ENCODE measurements at regions not wholly inside any gene's neighbourhood (a gene's known extent, or its start where the extent isn't known, plus 50 kb on each side); places are given as distances from the start of the nearest gene placed in this dataset.
"Not testable (repeated sequence)": the region's sequence is repeated elsewhere in the genome, so short reads cannot be mapped to it uniquely, and the experiment has no call there.

DNA sequence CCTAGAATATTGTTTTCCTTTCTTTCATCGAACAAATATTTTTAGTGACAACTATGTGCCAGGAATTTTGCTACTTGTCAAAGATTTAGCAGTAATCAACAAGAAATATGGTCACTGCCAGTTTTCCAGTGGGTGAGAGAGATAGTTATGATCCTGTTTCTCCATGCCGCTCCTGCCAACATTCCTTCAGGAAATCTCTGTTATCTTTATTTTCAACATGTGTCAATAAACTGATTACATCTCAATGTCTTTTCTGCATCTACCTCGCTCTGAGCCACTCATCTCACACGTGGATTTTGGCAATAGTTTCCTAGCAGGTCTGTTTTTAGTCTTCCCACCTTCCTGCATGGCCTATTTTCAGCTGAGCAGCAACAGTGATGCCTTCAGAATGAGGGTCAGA, 650.0 kb upstream of the STXBP6 start:
- no peak for DNase-seq (ENCODE audit: low read depth, low spot score)

GRCh38 chr14:25698111-25698510, 648.2 kb upstream of the STXBP6 start:
- no peak for DNase-seq (ENCODE audit: low read depth, low spot score)

DNA sequence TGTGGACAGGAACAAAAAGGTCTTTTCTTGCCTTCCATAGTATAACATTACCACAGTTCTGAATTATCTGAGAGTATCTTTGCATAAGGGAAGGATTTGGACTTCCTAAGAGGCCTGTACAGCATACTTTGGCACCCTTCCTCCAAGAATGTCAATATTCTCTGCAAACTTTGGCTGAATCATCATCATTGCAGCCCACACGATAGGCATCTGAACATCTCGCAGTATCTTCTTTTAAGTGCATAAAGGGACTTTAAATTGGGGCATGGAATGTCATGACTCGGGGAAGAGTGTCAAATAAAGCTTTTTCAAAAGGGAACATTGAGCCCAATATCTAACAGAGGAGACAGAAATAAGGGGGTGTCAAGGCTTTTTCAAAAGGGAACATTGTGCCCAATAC, 646.2 kb upstream of the STXBP6 start:
- DNase-seq (ENCODE audit: low read depth, low spot score): no peak

GRCh38 chr14:25685004-25685403, 635.1 kb upstream of the STXBP6 start:
- DNase-seq (ENCODE audit: low read depth, low spot score): no peak

GRCh38 chr14:25680934-25681333, 631.0 kb upstream of the STXBP6 start:
- no peak for DNase-seq (ENCODE audit: low read depth, low spot score)

DNA sequence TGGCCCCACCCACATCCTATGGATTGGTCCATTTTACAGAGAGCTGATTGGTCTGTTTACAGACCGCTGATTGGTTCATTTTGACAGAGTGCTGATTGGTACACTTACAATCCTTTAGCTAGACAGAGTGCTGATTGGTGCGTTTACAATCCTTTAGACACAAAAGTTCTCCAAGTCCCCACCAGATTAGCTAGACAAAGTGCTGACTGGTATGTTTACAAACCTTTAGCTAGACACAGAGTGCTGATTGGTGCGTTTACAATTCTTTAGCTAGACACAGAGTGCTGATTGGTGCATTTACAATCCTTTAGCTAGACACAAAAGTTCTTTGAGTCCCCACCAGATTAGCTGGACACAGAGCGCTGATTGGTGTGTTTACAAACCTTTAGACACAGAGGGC, 630.6 kb upstream of the STXBP6 start:
- not testable (repeated sequence) for DNase-seq (ENCODE audit: low read depth, low spot score)

- DNase-seq (ENCODE audit: low read depth, low spot score): no peak
These were observed 627.2 kb upstream of the STXBP6 start for GRCh38 chr14:25677111-25677510.

- no peak for DNase-seq (ENCODE audit: low read depth, low spot score)
These were observed 617.4 kb upstream of the STXBP6 start for GRCh38 chr14:25667387-25667786.

- DNase-seq (ENCODE audit: low read depth, low spot score): no peak
These were observed 616.9 kb upstream of the STXBP6 start for GRCh38 chr14:25666877-25667276.

DNA sequence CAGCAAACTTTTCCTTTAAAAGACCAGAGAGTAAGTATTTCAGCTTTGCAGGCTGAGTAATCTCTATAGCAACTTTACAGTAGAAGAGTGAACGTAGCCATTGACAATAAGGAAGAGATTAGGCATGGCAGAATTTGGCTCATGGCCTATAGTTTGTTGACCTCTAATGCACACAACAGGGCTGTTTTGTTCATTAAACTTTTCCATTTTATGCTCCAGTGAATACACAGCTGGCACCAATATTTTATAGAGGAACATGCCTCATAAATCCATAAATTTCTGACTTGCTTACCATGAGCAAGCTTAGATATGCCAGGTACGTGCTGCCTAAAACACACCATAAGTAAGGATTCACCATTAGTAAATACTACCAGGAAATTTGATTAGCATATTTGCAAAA, 609.0 kb upstream of the STXBP6 start:
- no peak for DNase-seq (ENCODE audit: low read depth, low spot score)

- no peak for DNase-seq (ENCODE audit: low read depth, low spot score)
These were observed 580.5 kb upstream of the STXBP6 start for GRCh38 chr14:25630447-25630846.

DNA sequence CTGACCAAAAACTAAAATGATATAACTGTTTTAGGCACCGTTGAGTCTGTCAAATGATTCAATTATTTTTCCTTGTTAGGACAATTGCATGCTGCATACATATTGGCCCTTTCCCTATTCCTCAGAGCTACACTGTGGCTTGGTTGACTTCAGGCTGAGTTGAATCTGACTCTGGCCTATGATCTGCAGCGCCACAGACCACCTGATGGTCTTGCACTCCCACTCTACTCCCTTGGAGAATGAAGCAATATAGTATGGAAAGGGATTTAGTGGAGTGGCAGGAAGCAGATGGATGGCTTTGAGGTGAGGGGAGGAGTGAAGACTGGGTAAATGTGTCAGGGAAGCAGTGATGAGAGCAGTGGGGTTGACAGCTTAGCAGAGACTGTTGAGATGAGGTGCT, 579.0 kb upstream of the STXBP6 start:
- DNase-seq (ENCODE audit: low read depth, low spot score): no peak

GRCh38 chr14:25628390-25628789, 578.4 kb upstream of the STXBP6 start:
- no peak for DNase-seq (ENCODE audit: low read depth, low spot score)

GRCh38 chr14:25626986-25627385, 577.0 kb upstream of the STXBP6 start:
- no peak for DNase-seq (ENCODE audit: low read depth, low spot score)

DNA sequence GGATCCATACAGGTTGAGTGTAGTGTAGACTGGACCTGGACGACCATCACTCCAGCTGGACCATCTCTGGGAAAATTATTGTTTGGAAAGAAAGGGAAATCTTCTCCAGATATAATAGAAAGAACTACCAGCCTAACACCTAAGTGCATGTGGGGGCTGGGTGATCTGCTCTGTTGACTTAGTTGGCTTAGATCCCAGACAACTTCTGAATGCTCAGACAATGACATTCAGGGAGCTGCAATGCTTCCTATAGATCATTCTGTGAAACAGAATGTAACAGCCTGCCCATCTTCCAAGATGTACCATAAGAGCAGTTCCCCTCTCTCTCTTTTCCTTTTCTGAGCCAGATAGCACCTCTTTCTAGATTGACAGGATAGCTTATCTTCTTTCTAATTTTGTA, 572.8 kb upstream of the STXBP6 start:
- DNase-seq (ENCODE audit: low read depth, low spot score): no peak

GRCh38 chr14:25620515-25620914, 570.6 kb upstream of the STXBP6 start:
- DNase-seq (ENCODE audit: low read depth, low spot score): no peak

DNA sequence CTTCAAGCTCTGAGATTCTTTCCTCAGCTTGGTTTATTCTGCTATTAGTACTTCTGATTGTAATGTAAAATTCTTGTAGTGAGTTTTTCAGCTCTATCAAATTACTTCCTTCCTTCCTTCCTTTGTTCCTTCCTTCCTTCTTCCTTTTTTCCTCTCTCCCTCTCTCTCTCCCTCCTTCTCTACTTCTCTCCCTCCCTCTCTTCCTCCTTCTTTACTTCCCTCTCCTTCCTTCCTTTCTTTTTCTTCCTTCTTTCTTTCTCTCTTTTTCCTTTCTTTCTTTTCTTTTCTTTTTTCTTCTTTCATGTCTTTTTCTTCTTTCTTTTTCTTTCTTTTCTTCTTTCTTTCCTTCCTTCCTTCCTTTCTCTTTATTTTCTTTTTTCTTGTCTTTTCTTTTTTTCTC, 565.2 kb upstream of the STXBP6 start:
- DNase-seq (ENCODE audit: low read depth, low spot score): no peak

- DNase-seq (ENCODE audit: low read depth, low spot score): no peak
These were observed 557.2 kb upstream of the STXBP6 start for GRCh38 chr14:25607192-25607591.

GRCh38 chr14:25602106-25602505, 552.2 kb upstream of the STXBP6 start:
- DNase-seq (ENCODE audit: low read depth, low spot score): no peak

GRCh38 chr14:25588751-25589150, 538.8 kb upstream of the STXBP6 start:
- DNase-seq (ENCODE audit: low read depth, low spot score): no peak

DNA sequence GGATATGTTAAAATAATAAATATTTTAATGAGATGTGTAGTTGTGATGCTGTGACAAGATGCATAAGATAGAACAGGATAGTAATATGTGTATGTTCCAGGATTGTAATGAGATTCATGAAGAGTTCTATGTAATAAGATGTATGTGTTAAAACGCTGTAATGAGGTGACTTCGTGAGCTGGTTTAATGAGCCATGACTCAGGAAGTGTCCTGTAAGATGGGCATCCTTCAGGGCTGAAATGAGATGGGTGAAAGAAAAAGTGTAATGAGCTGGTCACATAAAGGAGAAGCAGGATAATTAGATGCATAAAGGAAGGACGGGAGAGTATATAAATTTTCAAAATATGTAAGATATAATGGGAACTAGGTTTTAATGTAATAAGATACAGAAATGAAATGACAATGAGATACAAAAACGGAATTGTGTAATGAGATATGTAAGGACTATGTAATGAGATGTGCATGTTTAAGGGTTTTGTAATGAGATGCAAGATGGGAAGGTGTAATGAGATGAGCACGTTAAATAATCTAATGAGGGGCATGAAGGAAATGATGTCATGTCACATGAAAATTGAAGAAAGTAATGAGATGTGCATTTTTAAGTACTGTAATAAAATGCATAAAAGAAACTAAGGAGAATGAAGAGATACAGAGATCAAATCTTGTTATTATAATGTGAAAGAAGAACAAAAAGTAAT, 524.8 kb upstream of the STXBP6 start:
- DNase-seq (ENCODE audit: low read depth, low spot score): no peak

- DNase-seq (ENCODE audit: low read depth, low spot score): no peak
These were observed 520.5 kb upstream of the STXBP6 start for GRCh38 chr14:25570483-25570882.

- DNase-seq (ENCODE audit: low read depth, low spot score): no peak
These were observed 507.5 kb upstream of the STXBP6 start for GRCh38 chr14:25557466-25557865.

GRCh38 chr14:25552826-25553225, 502.9 kb upstream of the STXBP6 start:
- no peak for DNase-seq (ENCODE audit: low read depth, low spot score)

Data from iPS DF 19.7 (cell line).